ENCODE measurements at regions not wholly inside any gene's neighbourhood (a gene's known extent, or its start where the extent isn't known, plus 50 kb on each side); places are given as distances from the start of the nearest gene placed in this dataset.
"Not testable (repeated sequence)": the region's sequence is repeated elsewhere in the genome, so short reads cannot be mapped to it uniquely, and the experiment has no call there.

- no peak overlapping the region for H3K27ac ChIP-seq (ENCODE audit: low read depth, low read length, poor library complexity, severe bottlenecking)
- H3K9me2 ChIP-seq (ENCODE audit: insufficient read depth, low read length): no peaks in the 10 kb centered on the region
- H2AFZ ChIP-seq (ENCODE audit: low read length): no peak overlapping the region
- POLR2A ChIA-PET: no interaction called here
- no TSS peak for BruUV-seq (replicated peaks)
- H4K20me1 ChIP-seq (ENCODE audit: insufficient read depth, low read length): no peaks in the 10 kb centered on the region
- H3K9me3 ChIP-seq (ENCODE audit: low read length): no peaks in the 10 kb centered on the region
- H3K4me2 ChIP-seq (ENCODE audit: low read length): no peak overlapping the region
- no peak for DNase-seq (ENCODE audit: low spot score)
- intact Hi-C loops (cut with micrococcal nuclease; ENCODE audit: unreplicated experiment): no loop called here
- no peaks in the 10 kb centered on the region for H3K36me3 ChIP-seq (ENCODE audit: insufficient read depth, low read length)
- no peak overlapping the region for H3K4me3 ChIP-seq (ENCODE audit: low read depth, low read length, poor library complexity, severe bottlenecking)
- H3K4me1 ChIP-seq (ENCODE audit: insufficient read depth, low read length, poor library complexity, severe bottlenecking): no peaks in the 10 kb centered on the region
- no peak for TF ChIP-seq EZH2phosphoT487 (IDR thresholded peaks at IDR 0.05; ENCODE audit: borderline replicate concordance, low read depth, low read length)
- no peak for TF ChIP-seq CTCF (conservative IDR thresholded peaks at IDR 0.05; ENCODE audit: low read length)
- no peaks in the 10 kb centered on the region for H3K79me2 ChIP-seq (ENCODE audit: insufficient read depth, low read depth, low read length)
- CTCF ChIA-PET (ENCODE audit: unreplicated experiment): no interaction called here
Measured at GRCh38 chr3:162710332-162711112, 1213.9 kb downstream of the OTOL1 start.

- intact Hi-C loops (cut with micrococcal nuclease; ENCODE audit: unreplicated experiment); CTCF ChIA-PET (ENCODE audit: unreplicated experiment); BruUV-seq (replicated peaks); H3K4me3 ChIP-seq (ENCODE audit: low read depth, low read length, poor library complexity, severe bottlenecking); H3K27ac ChIP-seq (ENCODE audit: low read depth, low read length, poor library complexity, severe bottlenecking); H3K79me2 ChIP-seq (ENCODE audit: insufficient read depth, low read depth, low read length); POLR2A ChIA-PET; H3K36me3 ChIP-seq (ENCODE audit: insufficient read depth, low read length); H2AFZ ChIP-seq (ENCODE audit: low read length); DNase-seq (ENCODE audit: low spot score); H3K4me2 ChIP-seq (ENCODE audit: low read length); H3K9me2 ChIP-seq (ENCODE audit: insufficient read depth, low read length); H3K4me1 ChIP-seq (ENCODE audit: insufficient read depth, low read length, poor library complexity, severe bottlenecking); H4K20me1 ChIP-seq (ENCODE audit: insufficient read depth, low read length); H3K9me3 ChIP-seq (ENCODE audit: low read length): not testable (repeated sequence)
Measured at GRCh38 chr3:162717074-162717473, 1220.5 kb downstream of the OTOL1 start.

- BruUV-seq (replicated peaks): no TSS peak
- Histone ChIP-seq H3K9me2 (ENCODE audit: insufficient read depth, low read length) (no peaks in the 10 kb centered on the region), H3K9me3 (ENCODE audit: low read length) (no peaks in the 10 kb centered on the region), H4K20me1 (ENCODE audit: insufficient read depth, low read length) (no peaks in the 10 kb centered on the region), H3K27ac (ENCODE audit: low read depth, low read length, poor library complexity, severe bottlenecking) (no peak overlapping the region), H3K36me3 (ENCODE audit: insufficient read depth, low read length) (no peaks in the 10 kb centered on the region), H3K4me1 (ENCODE audit: insufficient read depth, low read length, poor library complexity, severe bottlenecking) (no peaks in the 10 kb centered on the region), H3K4me2 (ENCODE audit: low read length) (no peak overlapping the region), H3K4me3 (ENCODE audit: low read depth, low read length, poor library complexity, severe bottlenecking) (no peak overlapping the region), H3K79me2 (ENCODE audit: insufficient read depth, low read depth, low read length) (no peaks in the 10 kb centered on the region), H2AFZ (ENCODE audit: low read length) (no peak overlapping the region)
- POLR2A ChIA-PET: interaction anchor here (0.6 kb wide), 1 partner anchor 19 kb away, joined by 3 read pairs; no protein-coding TSS in a partner anchor
- intact Hi-C loops (cut with micrococcal nuclease; ENCODE audit: unreplicated experiment): no loop called here
- CTCF ChIA-PET (ENCODE audit: unreplicated experiment): no interaction called here
- TF ChIP-seq CTCF (conservative IDR thresholded peaks at IDR 0.05; ENCODE audit: low read length): no peak
- no peak for TF ChIP-seq EZH2phosphoT487 (IDR thresholded peaks at IDR 0.05; ENCODE audit: borderline replicate concordance, low read depth, low read length)
- no peak for DNase-seq (ENCODE audit: low spot score)
Measured at GRCh38 chr3:162718697-162719096, 1222.1 kb downstream of the OTOL1 start.

Measured in OCI-LY7 (cell line).